ENCODE measurements at regions not wholly inside any gene's neighbourhood (a gene's known extent, or its start where the extent isn't known, plus 50 kb on each side); places are given as distances from the start of the nearest gene placed in this dataset.

- Histone ChIP-seq H3K9me3 (ENCODE audit: severe bottlenecking) (no peaks in the 10 kb centered on the region), H3K4me3 (ENCODE audit: low read depth, low read length) (no peak overlapping the region), H3K27ac (no peak overlapping the region), H3K27me3 (ENCODE audit: insufficient read depth, low read depth, severe bottlenecking) (no peaks in the 10 kb centered on the region), H3K36me3 (no peaks in the 10 kb centered on the region)
- DNase-seq, result no peak
- no peak for TF ChIP-seq CTCF (IDR thresholded peaks at IDR 0.05; ENCODE audit: low read depth, low read length)
These were observed 74.2 kb upstream of the CPEB2 start for GRCh38 chr4:14928035-14928434.

GRCh38 chr4:14929669-14930068, 72.6 kb upstream of the CPEB2 start:
- Histone ChIP-seq H3K27ac (no peak overlapping the region), H3K27me3 (ENCODE audit: insufficient read depth, low read depth, severe bottlenecking) (no peaks in the 10 kb centered on the region), H3K9me3 (ENCODE audit: severe bottlenecking) (no peaks in the 10 kb centered on the region), H3K36me3 (no peaks in the 10 kb centered on the region), H3K4me3 (ENCODE audit: low read depth, low read length) (no peak overlapping the region)
- TF ChIP-seq CTCF (IDR thresholded peaks at IDR 0.05; ENCODE audit: low read depth, low read length), result no peak
- no peak for DNase-seq

- no peaks in the 10 kb centered on the region for H3K27me3 ChIP-seq (ENCODE audit: insufficient read depth, low read depth, severe bottlenecking)
- TF ChIP-seq CTCF (IDR thresholded peaks at IDR 0.05; ENCODE audit: low read depth, low read length), result no peak
- no peak overlapping the region for H3K27ac ChIP-seq
- H3K9me3 ChIP-seq (ENCODE audit: severe bottlenecking), result no peaks in the 10 kb centered on the region
- DNase-seq, result no peak
- no peaks in the 10 kb centered on the region for H3K36me3 ChIP-seq
- no peak overlapping the region for H3K4me3 ChIP-seq (ENCODE audit: low read depth, low read length)
These were observed 67.4 kb upstream of the CPEB2 start for GRCh38 chr4:14934704-14935390.

GRCh38 chr4:14943749-14944148, 58.5 kb upstream of the CPEB2 start:
- H3K4me3 ChIP-seq (ENCODE audit: low read depth, low read length), result no peak overlapping the region
- no peak for DNase-seq
- no peaks in the 10 kb centered on the region for H3K9me3 ChIP-seq (ENCODE audit: severe bottlenecking)
- H3K27ac ChIP-seq, result no peak overlapping the region
- no peaks in the 10 kb centered on the region for H3K27me3 ChIP-seq (ENCODE audit: insufficient read depth, low read depth, severe bottlenecking)
- no peaks in the 10 kb centered on the region for H3K36me3 ChIP-seq
- TF ChIP-seq CTCF (IDR thresholded peaks at IDR 0.05; ENCODE audit: low read depth, low read length), result no peak

- no peak for DNase-seq
- no peak overlapping the region for H3K4me3 ChIP-seq (ENCODE audit: low read depth, low read length)
- no peaks in the 10 kb centered on the region for H3K9me3 ChIP-seq (ENCODE audit: severe bottlenecking)
- no peak for TF ChIP-seq CTCF (IDR thresholded peaks at IDR 0.05; ENCODE audit: low read depth, low read length)
- H3K27me3 ChIP-seq (ENCODE audit: insufficient read depth, low read depth, severe bottlenecking), result no peaks in the 10 kb centered on the region
- H3K36me3 ChIP-seq, result no peaks in the 10 kb centered on the region
- no peak overlapping the region for H3K27ac ChIP-seq
These were observed 49.9 kb upstream of the CPEB2 start for GRCh38 chr4:14952352-14952751.
